Thyroid gland (tissue), 4 donors: ENCODE measurements at regions not wholly inside any gene's neighbourhood (a gene's known extent, or its start where the extent isn't known, plus 50 kb on each side); places are given as distances from the start of the nearest gene placed in this dataset.

ENCODE experiments used
- POLR2A ChIP-seq, 2 donors: fragments of 450-650 bp; IDR thresholded peaks; one replicate each; pipeline ENCODE4 v1.6.1; 2017; ENCODE audit warnings: antibody characterized with exemption in 2 of 2, mild to moderate bottlenecking in 2 of 2, moderate library complexity in 1 of 2
- TF ChIP-seq, protein P1 (sequence below), 6 experiments: fragments of 200-600 bp in 3 of 6; fragments of 450-650 bp in 3 of 6; sonication (generic) in 3 of 6; IDR thresholded peaks; one replicate each; pipeline ENCODE4 v1.5.1; 2016 to 2019; ENCODE audit warnings: antibody characterized with exemption in 6 of 6, mild to moderate bottlenecking in 2 of 6, inconsistent platforms in 1 of 6, moderate library complexity in 1 of 6

DNA sequence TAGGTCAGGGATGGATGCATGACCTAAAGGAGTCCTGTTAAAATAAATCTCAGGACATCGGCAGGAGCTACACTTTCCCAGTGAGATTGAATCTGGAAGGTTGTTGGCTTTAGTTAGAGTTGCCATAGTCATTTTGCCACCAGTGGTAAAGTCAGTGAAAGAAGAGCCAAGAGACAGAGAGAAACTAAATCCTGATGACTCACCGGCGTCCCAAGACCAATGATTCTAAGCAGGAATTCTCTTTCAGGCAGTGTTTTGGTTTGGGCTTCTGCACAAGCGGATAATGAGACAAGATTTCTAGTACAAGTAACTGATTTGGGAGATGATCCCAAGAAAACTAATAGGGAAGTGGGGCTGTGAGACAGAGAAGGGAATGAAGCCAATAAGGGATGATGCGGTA, 88.8 kb upstream of the ETS2 start:
- TF ChIP-seq, protein P1, sequence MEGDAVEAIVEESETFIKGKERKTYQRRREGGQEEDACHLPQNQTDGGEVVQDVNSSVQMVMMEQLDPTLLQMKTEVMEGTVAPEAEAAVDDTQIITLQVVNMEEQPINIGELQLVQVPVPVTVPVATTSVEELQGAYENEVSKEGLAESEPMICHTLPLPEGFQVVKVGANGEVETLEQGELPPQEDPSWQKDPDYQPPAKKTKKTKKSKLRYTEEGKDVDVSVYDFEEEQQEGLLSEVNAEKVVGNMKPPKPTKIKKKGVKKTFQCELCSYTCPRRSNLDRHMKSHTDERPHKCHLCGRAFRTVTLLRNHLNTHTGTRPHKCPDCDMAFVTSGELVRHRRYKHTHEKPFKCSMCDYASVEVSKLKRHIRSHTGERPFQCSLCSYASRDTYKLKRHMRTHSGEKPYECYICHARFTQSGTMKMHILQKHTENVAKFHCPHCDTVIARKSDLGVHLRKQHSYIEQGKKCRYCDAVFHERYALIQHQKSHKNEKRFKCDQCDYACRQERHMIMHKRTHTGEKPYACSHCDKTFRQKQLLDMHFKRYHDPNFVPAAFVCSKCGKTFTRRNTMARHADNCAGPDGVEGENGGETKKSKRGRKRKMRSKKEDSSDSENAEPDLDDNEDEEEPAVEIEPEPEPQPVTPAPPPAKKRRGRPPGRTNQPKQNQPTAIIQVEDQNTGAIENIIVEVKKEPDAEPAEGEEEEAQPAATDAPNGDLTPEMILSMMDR (IDR thresholded peaks at IDR 0.05) = no peak
- TF ChIP-seq POLR2A (IDR thresholded peaks at IDR 0.05) = no peak
